B cell (primary cell): ENCODE measurements at regions not wholly inside any gene's neighbourhood (a gene's known extent, or its start where the extent isn't known, plus 50 kb on each side); places are given as distances from the start of the nearest gene placed in this dataset.
"Not testable (repeated sequence)": the region's sequence is repeated elsewhere in the genome, so short reads cannot be mapped to it uniquely, and the experiment has no call there.

Source experiments
- ATAC-seq: fragments of 200-7000 bp; cut with Tn5 transposase; one replicate; pipeline ENCODE4 v1.10.0; 2021; ENCODE audit warnings: low read depth, mild to moderate bottlenecking, moderate number of reproducible peaks, moderate library complexity
- CTCF ChIA-PET: fragments of 350-600 bp; sonication (Branson Sonifier 250); formaldehyde crosslinking; loops from one replicate; lab custom pipeline; 2021; ENCODE audit warnings: antibody characterized with exemption, inconsistent platforms; lab: Charles Lee
- POLR2A ChIA-PET: fragments of 350-600 bp; sonication (Branson Sonifier 250); formaldehyde crosslinking; loops from one replicate; lab custom pipeline; 2021; ENCODE audit warnings: antibody characterized with exemption; lab: Charles Lee
- DNase-seq: peaks from one replicate; pipeline ENCODE4 v3.0.0; 2013
- H2AFZ ChIP-seq: 2 replicates; pipeline ENCODE4 v1.6.1; 2012; ENCODE audit warnings: mild to moderate bottlenecking, low read depth, low read length; ENCODE audit not compliant: insufficient read depth, poor library complexity, severe bottlenecking
- H3K27ac ChIP-seq, 2 donors: 1 replicate in 1 of 2; 2 replicates in 1 of 2; pipeline ENCODE4 v1.5.1; 2012 to 2013; ENCODE audit warnings: low read length in 2 of 2, mild to moderate bottlenecking in 2 of 2, moderate library complexity in 1 of 2
- H3K27me3 ChIP-seq, 4 experiments: fragments of 200-600 bp in 1 of 4; sonication (generic) in 1 of 4; replicated peaks in 1 of 4; 1 replicate in 2 of 4; 2 replicates in 2 of 4; pipeline versions ENCODE4 v1.6.1 to v1.7.0; 2013 to 2016; ENCODE audit warnings: low read length in 3 of 4, mild to moderate bottlenecking in 2 of 4, mixed read lengths in 1 of 4, moderate library complexity in 1 of 4; ENCODE audit not compliant: insufficient read depth in 4 of 4, control insufficient read depth in 3 of 4; ENCODE audit errors: control extremely low read depth in 1 of 4
- H3K36me3 ChIP-seq, 2 experiments: replicated peaks in 1 of 2; 1 replicate in 1 of 2; 2 replicates in 1 of 2; pipeline versions ENCODE4 v1.6.1 to v1.7.1; 2013; ENCODE audit warnings: low read length in 1 of 2; ENCODE audit not compliant: insufficient read depth in 2 of 2, control insufficient read depth in 1 of 2; ENCODE audit errors: control extremely low read depth in 1 of 2, extremely low read depth in 1 of 2
- H3K4me1 ChIP-seq, 2 donors: fragments of 200-600 bp in 1 of 2; sonication (generic) in 1 of 2; 1 replicate in 1 of 2; 2 replicates in 1 of 2; pipeline versions ENCODE4 v1.5.1 to v1.6.1; 2013 to 2017; ENCODE audit warnings: low read length in 2 of 2; ENCODE audit not compliant: control insufficient read depth in 2 of 2, insufficient read depth in 2 of 2
- H3K4me2 ChIP-seq: replicated peaks from 2 replicates; pipeline ENCODE3; 2012; ENCODE audit warnings: mild to moderate bottlenecking, low read depth, low read length; ENCODE audit not compliant: poor library complexity, severe bottlenecking
- H3K4me3 ChIP-seq, 5 experiments: fragments of 200-600 bp in 1 of 5; sonication (generic) in 1 of 5; 1 replicate in 3 of 5; 2 replicates in 2 of 5; pipeline versions ENCODE4 v1.5.1 to v1.7.0; 2011 to 2016; ENCODE audit warnings: low read length in 4 of 5, mild to moderate bottlenecking in 4 of 5, low read depth in 2 of 5, control low read depth in 1 of 5, moderate library complexity in 1 of 5; ENCODE audit not compliant: insufficient read depth in 1 of 5; ENCODE audit errors: control extremely low read depth in 1 of 5, extremely low read depth in 1 of 5
- H3K79me2 ChIP-seq: fragments of 200-600 bp; sonication (generic); one replicate; pipeline ENCODE4 v1.6.0; 2016; ENCODE audit warnings: low read length; ENCODE audit not compliant: control insufficient read depth, insufficient read depth
- H3K9ac ChIP-seq: fragments of 200-600 bp; sonication (generic); 2 replicates; pipeline ENCODE4 v1.6.1; 2017; ENCODE audit warnings: mild to moderate bottlenecking, low read length, moderate library complexity
- H3K9me3 ChIP-seq, 3 donors: one replicate each; pipeline versions ENCODE4 v1.6.1 to v1.7.1; 2013; ENCODE audit warnings: low read length in 2 of 3; ENCODE audit not compliant: control insufficient read depth in 2 of 3, insufficient read depth in 1 of 3; ENCODE audit errors: control extremely low read depth in 1 of 3
- H4K20me1 ChIP-seq: 2 replicates; pipeline ENCODE4 v1.6.0; 2012; ENCODE audit warnings: mild to moderate bottlenecking, low read length; ENCODE audit not compliant: insufficient read depth, control insufficient read depth, poor library complexity, severe bottlenecking
- H3K27ac Mint-ChIP-seq: one replicate; pipeline ENCODE4 v1.8.0; 2021; ENCODE audit warnings: mixed read lengths
- H3K27me3 Mint-ChIP-seq: one replicate; pipeline ENCODE4 v1.8.0; 2021; ENCODE audit warnings: mixed read lengths
- H3K4me1 Mint-ChIP-seq: one replicate; pipeline ENCODE4 v1.8.0; 2021; ENCODE audit warnings: mixed read lengths
- H3K4me3 Mint-ChIP-seq: one replicate; pipeline ENCODE4 v1.8.0; 2021; ENCODE audit warnings: mixed read lengths
- H3K9me3 Mint-ChIP-seq: one replicate; pipeline ENCODE4 v1.8.0; 2022; ENCODE audit warnings: mixed read lengths; ENCODE audit not compliant: insufficient read depth
- CTCF ChIP-seq: fragments of 200-600 bp; IDR thresholded peaks from one replicate; pipeline ENCODE4 v1.8.0; 2022; ENCODE audit warnings: antibody characterized with exemption, mild to moderate bottlenecking
- EZH2 ChIP-seq: IDR thresholded peaks from 2 replicates; pipeline ENCODE4 v1.6.1; 2012; ENCODE audit warnings: borderline replicate concordance, low read depth, mild to moderate bottlenecking, moderate library complexity, low read length; ENCODE audit not compliant: insufficient read depth, poor library complexity, severe bottlenecking
- WGBS: methylation state at CpG from one replicate; pipeline ENCODE4 v1.1.5; 2013; ENCODE audit warnings: missing lambda C conversion rate; ENCODE audit not compliant: insufficient coverage; 5-methylcytosine and 5-hydroxymethylcytosine counted together
- intact Hi-C: fragments of 100-400 bp; cut with micrococcal nuclease; formaldehyde crosslinking; loops from one replicate; pipeline ENCODE4 v1.10.0; 2022

GRCh38 chr6:81933089-81933488 lies 180.6 kb upstream of the TENT5A start:
- TF ChIP-seq EZH2 (no peak), CTCF (no peak)
- H4K20me1 ChIP-seq, result no peaks in the 10 kb centered on the region
- no peak overlapping the region for H3K4me2 ChIP-seq
- no peak overlapping the region for H3K4me3 ChIP-seq
- ATAC-seq (no peak), DNase-seq (no peak)
- no peak overlapping the region for H3K27ac ChIP-seq
- no peak overlapping the region for H3K27ac Mint-ChIP-seq
- intact Hi-C loops, result no loop called here
- POLR2A ChIA-PET, result no interaction called here
- no peaks in the 10 kb centered on the region for H3K27me3 Mint-ChIP-seq
- H2AFZ ChIP-seq, result no peak overlapping the region
- H3K36me3 ChIP-seq, result no peaks in the 10 kb centered on the region
- WGBS, result 83% methylated on average over 2 of the region's 3 CpGs
- no peak overlapping the region for H3K4me3 Mint-ChIP-seq
- CTCF ChIA-PET, result no interaction called here
- H3K27me3 ChIP-seq, result no peaks in the 10 kb centered on the region
- no peak overlapping the region for H3K9ac ChIP-seq
- H3K9me3 Mint-ChIP-seq, result no peaks in the 10 kb centered on the region
- no peaks in the 10 kb centered on the region for H3K4me1 Mint-ChIP-seq
- H3K79me2 ChIP-seq, result no peaks in the 10 kb centered on the region
- no peaks in the 10 kb centered on the region for H3K9me3 ChIP-seq
- no peaks in the 10 kb centered on the region for H3K4me1 ChIP-seq

GRCh38 chr6:81932448-81932847 lies 180.0 kb upstream of the TENT5A start:
- H3K27me3 Mint-ChIP-seq, H3K27me3 ChIP-seq, H3K4me1 Mint-ChIP-seq, CTCF ChIA-PET, H4K20me1 ChIP-seq, H3K9me3 Mint-ChIP-seq, H3K4me2 ChIP-seq, POLR2A ChIA-PET, H3K4me1 ChIP-seq, H3K27ac ChIP-seq, DNase-seq, H3K4me3 Mint-ChIP-seq, ATAC-seq, H3K27ac Mint-ChIP-seq, H3K79me2 ChIP-seq, H3K9me3 ChIP-seq, intact Hi-C loops, H3K9ac ChIP-seq, H2AFZ ChIP-seq, H3K4me3 ChIP-seq, H3K36me3 ChIP-seq: not testable (repeated sequence)
